B cell (primary cell): ENCODE measurements at regions not wholly inside any gene's neighbourhood (a gene's known extent, or its start where the extent isn't known, plus 50 kb on each side); places are given as distances from the start of the nearest gene placed in this dataset.

ENCODE experiments used
- ATAC-seq: fragments of 200-7000 bp; cut with Tn5 transposase; one replicate; pipeline ENCODE4 v1.10.0; 2021; ENCODE audit warnings: low read depth, mild to moderate bottlenecking, moderate number of reproducible peaks, moderate library complexity
- CTCF ChIA-PET: fragments of 350-600 bp; sonication (Branson Sonifier 250); formaldehyde crosslinking; loops from one replicate; lab custom pipeline; 2021; ENCODE audit warnings: antibody characterized with exemption, inconsistent platforms; lab: Charles Lee
- POLR2A ChIA-PET: fragments of 350-600 bp; sonication (Branson Sonifier 250); formaldehyde crosslinking; loops from one replicate; lab custom pipeline; 2021; ENCODE audit warnings: antibody characterized with exemption; lab: Charles Lee
- DNase-seq: peaks from one replicate; pipeline ENCODE4 v3.0.0; 2013
- H2AFZ ChIP-seq: 2 replicates; pipeline ENCODE4 v1.6.1; 2012; ENCODE audit warnings: mild to moderate bottlenecking, low read depth, low read length; ENCODE audit not compliant: insufficient read depth, poor library complexity, severe bottlenecking
- H3K27ac ChIP-seq, 2 donors: 1 replicate in 1 of 2; 2 replicates in 1 of 2; pipeline ENCODE4 v1.5.1; 2012 to 2013; ENCODE audit warnings: low read length in 2 of 2, mild to moderate bottlenecking in 2 of 2, moderate library complexity in 1 of 2
- H3K27me3 ChIP-seq, 4 experiments: fragments of 200-600 bp in 1 of 4; sonication (generic) in 1 of 4; replicated peaks in 1 of 4; 1 replicate in 2 of 4; 2 replicates in 2 of 4; pipeline versions ENCODE4 v1.6.1 to v1.7.0; 2013 to 2016; ENCODE audit warnings: low read length in 3 of 4, mild to moderate bottlenecking in 2 of 4, mixed read lengths in 1 of 4, moderate library complexity in 1 of 4; ENCODE audit not compliant: insufficient read depth in 4 of 4, control insufficient read depth in 3 of 4; ENCODE audit errors: control extremely low read depth in 1 of 4
- H3K36me3 ChIP-seq, 2 experiments: replicated peaks in 1 of 2; 1 replicate in 1 of 2; 2 replicates in 1 of 2; pipeline versions ENCODE4 v1.6.1 to v1.7.1; 2013; ENCODE audit warnings: low read length in 1 of 2; ENCODE audit not compliant: insufficient read depth in 2 of 2, control insufficient read depth in 1 of 2; ENCODE audit errors: control extremely low read depth in 1 of 2, extremely low read depth in 1 of 2
- H3K4me1 ChIP-seq, 2 donors: fragments of 200-600 bp in 1 of 2; sonication (generic) in 1 of 2; 1 replicate in 1 of 2; 2 replicates in 1 of 2; pipeline versions ENCODE4 v1.5.1 to v1.6.1; 2013 to 2017; ENCODE audit warnings: low read length in 2 of 2; ENCODE audit not compliant: control insufficient read depth in 2 of 2, insufficient read depth in 2 of 2
- H3K4me2 ChIP-seq: replicated peaks from 2 replicates; pipeline ENCODE3; 2012; ENCODE audit warnings: mild to moderate bottlenecking, low read depth, low read length; ENCODE audit not compliant: poor library complexity, severe bottlenecking
- H3K4me3 ChIP-seq, 5 experiments: fragments of 200-600 bp in 1 of 5; sonication (generic) in 1 of 5; 1 replicate in 3 of 5; 2 replicates in 2 of 5; pipeline versions ENCODE4 v1.5.1 to v1.7.0; 2011 to 2016; ENCODE audit warnings: low read length in 4 of 5, mild to moderate bottlenecking in 4 of 5, low read depth in 2 of 5, control low read depth in 1 of 5, moderate library complexity in 1 of 5; ENCODE audit not compliant: insufficient read depth in 1 of 5; ENCODE audit errors: control extremely low read depth in 1 of 5, extremely low read depth in 1 of 5
- H3K79me2 ChIP-seq: fragments of 200-600 bp; sonication (generic); one replicate; pipeline ENCODE4 v1.6.0; 2016; ENCODE audit warnings: low read length; ENCODE audit not compliant: control insufficient read depth, insufficient read depth
- H3K9ac ChIP-seq: fragments of 200-600 bp; sonication (generic); 2 replicates; pipeline ENCODE4 v1.6.1; 2017; ENCODE audit warnings: mild to moderate bottlenecking, low read length, moderate library complexity
- H3K9me3 ChIP-seq, 3 donors: one replicate each; pipeline versions ENCODE4 v1.6.1 to v1.7.1; 2013; ENCODE audit warnings: low read length in 2 of 3; ENCODE audit not compliant: control insufficient read depth in 2 of 3, insufficient read depth in 1 of 3; ENCODE audit errors: control extremely low read depth in 1 of 3
- H4K20me1 ChIP-seq: 2 replicates; pipeline ENCODE4 v1.6.0; 2012; ENCODE audit warnings: mild to moderate bottlenecking, low read length; ENCODE audit not compliant: insufficient read depth, control insufficient read depth, poor library complexity, severe bottlenecking
- H3K27ac Mint-ChIP-seq: one replicate; pipeline ENCODE4 v1.8.0; 2021; ENCODE audit warnings: mixed read lengths
- H3K27me3 Mint-ChIP-seq: one replicate; pipeline ENCODE4 v1.8.0; 2021; ENCODE audit warnings: mixed read lengths
- H3K4me1 Mint-ChIP-seq: one replicate; pipeline ENCODE4 v1.8.0; 2021; ENCODE audit warnings: mixed read lengths
- H3K4me3 Mint-ChIP-seq: one replicate; pipeline ENCODE4 v1.8.0; 2021; ENCODE audit warnings: mixed read lengths
- H3K9me3 Mint-ChIP-seq: one replicate; pipeline ENCODE4 v1.8.0; 2022; ENCODE audit warnings: mixed read lengths; ENCODE audit not compliant: insufficient read depth
- CTCF ChIP-seq: fragments of 200-600 bp; IDR thresholded peaks from one replicate; pipeline ENCODE4 v1.8.0; 2022; ENCODE audit warnings: antibody characterized with exemption, mild to moderate bottlenecking
- EZH2 ChIP-seq: IDR thresholded peaks from 2 replicates; pipeline ENCODE4 v1.6.1; 2012; ENCODE audit warnings: borderline replicate concordance, low read depth, mild to moderate bottlenecking, moderate library complexity, low read length; ENCODE audit not compliant: insufficient read depth, poor library complexity, severe bottlenecking
- WGBS: methylation state at CpG from one replicate; pipeline ENCODE4 v1.1.5; 2013; ENCODE audit warnings: missing lambda C conversion rate; ENCODE audit not compliant: insufficient coverage; 5-methylcytosine and 5-hydroxymethylcytosine counted together
- intact Hi-C: fragments of 100-400 bp; cut with micrococcal nuclease; formaldehyde crosslinking; loops from one replicate; pipeline ENCODE4 v1.10.0; 2022

- Mint-ChIP-seq H3K4me1 (no peaks in the 10 kb centered on the region), H3K27ac (no peak overlapping the region), H3K27me3 (no peaks in the 10 kb centered on the region), H3K4me3 (no peak overlapping the region), H3K9me3 (no peaks in the 10 kb centered on the region)
- 95% methylated on average over 5 of the region's 8 CpGs for WGBS
- TF ChIP-seq EZH2, result no peak
- Histone ChIP-seq H3K9ac (no peak overlapping the region), H3K27ac (no peak overlapping the region), H3K4me3 (no peak overlapping the region), H4K20me1 (no peaks in the 10 kb centered on the region), H3K4me2 (no peak overlapping the region), H3K4me1 (no peaks in the 10 kb centered on the region), H3K27me3 (no peaks in the 10 kb centered on the region), H3K36me3 (no peaks in the 10 kb centered on the region), H3K9me3 (peaks cover 0 to 3% (median 0%) of the 10 kb centered on the region in 3 donors), H3K79me2 (no peaks in the 10 kb centered on the region), H2AFZ (no peak overlapping the region)
- no peak for ATAC-seq
- intact Hi-C loops, result no loop called here
- POLR2A ChIA-PET, result no interaction called here
- CTCF ChIA-PET, result interaction anchor here (0.7 kb wide), 1 partner anchor 1097 kb away, joined by 3 read pairs; no protein-coding TSS in a partner anchor
- no peak for DNase-seq
These were observed 52.8 kb upstream of the SEC61G start for GRCh38 chr7:54811846-54812254.

GRCh38 chr7:54812756-54813322, 53.8 kb upstream of the SEC61G start:
- Histone ChIP-seq H3K9ac (no peak overlapping the region), H4K20me1 (no peaks in the 10 kb centered on the region), H3K27ac (no peak overlapping the region), H3K4me3 (no peak overlapping the region), H3K79me2 (no peaks in the 10 kb centered on the region), H3K9me3 (peaks cover 0 to 3% (median 0%) of the 10 kb centered on the region in 3 donors), H3K36me3 (no peaks in the 10 kb centered on the region), H3K4me2 (no peak overlapping the region), H3K27me3 (no peaks in the 10 kb centered on the region), H2AFZ (no peak overlapping the region), H3K4me1 (no peaks in the 10 kb centered on the region)
- POLR2A ChIA-PET, result no interaction called here
- Mint-ChIP-seq H3K4me1 (no peaks in the 10 kb centered on the region), H3K27me3 (peaks cover 5% of the 10 kb centered on the region), H3K9me3 (no peaks in the 10 kb centered on the region), H3K4me3 (no peak overlapping the region), H3K27ac (no peak overlapping the region)
- CTCF ChIA-PET, result interaction anchor here (0.7 kb wide), 1 partner anchor 1098 kb away, joined by 3 read pairs; no protein-coding TSS in a partner anchor
- 85% methylated on average over 2 of the region's 4 CpGs for WGBS
- TF ChIP-seq CTCF (no peak), EZH2 (no peak)
- DNase-seq, result no peak
- intact Hi-C loops, result no loop called here
- ATAC-seq, result no peak
